ENCODE measurements at regions not wholly inside any gene's neighbourhood (a gene's known extent, or its start where the extent isn't known, plus 50 kb on each side); places are given as distances from the start of the nearest gene placed in this dataset.
"Not testable (repeated sequence)": the region's sequence is repeated elsewhere in the genome, so short reads cannot be mapped to it uniquely, and the experiment has no call there.

GRCh38 chr14:26655128-26655527 is 57.3 kb upstream of the NOVA1 start:
- DNase-seq = no peak

- DNase-seq = no peak
Measured at GRCh38 chr14:26663506-26663905, 65.7 kb upstream of the NOVA1 start.

GRCh38 chr14:26678732-26679420 is 81.0 kb upstream of the NOVA1 start:
- not testable (repeated sequence) for DNase-seq

- DNase-seq = no peak
Measured at GRCh38 chr14:26685401-26685800, 87.6 kb upstream of the NOVA1 start.

- DNase-seq = no peak
Measured at GRCh38 chr14:26687301-26687837, 89.5 kb upstream of the NOVA1 start.

- no peak for DNase-seq
Measured at GRCh38 chr14:26694521-26694920, 96.7 kb upstream of the NOVA1 start.

GRCh38 chr14:26702721-26703230 is 104.9 kb upstream of the NOVA1 start:
- DNase-seq = no peak

GRCh38 chr14:26703686-26704366 is 106.0 kb upstream of the NOVA1 start:
- DNase-seq = no peak

- no peak for DNase-seq
Measured at GRCh38 chr14:26707234-26707633, 109.4 kb upstream of the NOVA1 start.

- peak; percentile 18 to 19 for DNase-seq
Measured at GRCh38 chr14:26709019-26709418, 111.2 kb upstream of the NOVA1 start.

- no peak for DNase-seq
Measured at GRCh38 chr14:26719514-26719913, 121.7 kb upstream of the NOVA1 start.

GRCh38 chr14:26722258-26722657 is 124.4 kb upstream of the NOVA1 start:
- no peak for DNase-seq

GRCh38 chr14:26729851-26730250 is 132.0 kb upstream of the NOVA1 start:
- DNase-seq = no peak

GRCh38 chr14:26730929-26731618 is 133.2 kb upstream of the NOVA1 start:
- peak in 1 of 2 experiments; percentile 7 for DNase-seq

- DNase-seq = no peak
Measured at GRCh38 chr14:26735811-26736210, 138.0 kb upstream of the NOVA1 start.

- DNase-seq = no peak
Measured at GRCh38 chr14:26738571-26738970, 140.7 kb upstream of the NOVA1 start.

- DNase-seq = no peak
Measured at GRCh38 chr14:26741711-26742212, 143.9 kb upstream of the NOVA1 start.

GRCh38 chr14:26743284-26743683 is 145.5 kb upstream of the NOVA1 start:
- DNase-seq = no peak

GRCh38 chr14:26744903-26745302 is 147.1 kb upstream of the NOVA1 start:
- DNase-seq = no peak

GRCh38 chr14:26761532-26761931 is 163.7 kb upstream of the NOVA1 start:
- no peak for DNase-seq

- DNase-seq = no peak
Measured at GRCh38 chr14:26765301-26765700, 167.5 kb upstream of the NOVA1 start.

GRCh38 chr14:26765768-26766520 is 168.1 kb upstream of the NOVA1 start:
- DNase-seq = peak in 1 of 2 experiments; percentile 14

GRCh38 chr14:26766726-26767125 is 168.9 kb upstream of the NOVA1 start:
- DNase-seq = no peak

All from AML-193 (cell line).